ENCODE measurements at regions not wholly inside any gene's neighbourhood (a gene's known extent, or its start where the extent isn't known, plus 50 kb on each side); places are given as distances from the start of the nearest gene placed in this dataset.

DNA sequence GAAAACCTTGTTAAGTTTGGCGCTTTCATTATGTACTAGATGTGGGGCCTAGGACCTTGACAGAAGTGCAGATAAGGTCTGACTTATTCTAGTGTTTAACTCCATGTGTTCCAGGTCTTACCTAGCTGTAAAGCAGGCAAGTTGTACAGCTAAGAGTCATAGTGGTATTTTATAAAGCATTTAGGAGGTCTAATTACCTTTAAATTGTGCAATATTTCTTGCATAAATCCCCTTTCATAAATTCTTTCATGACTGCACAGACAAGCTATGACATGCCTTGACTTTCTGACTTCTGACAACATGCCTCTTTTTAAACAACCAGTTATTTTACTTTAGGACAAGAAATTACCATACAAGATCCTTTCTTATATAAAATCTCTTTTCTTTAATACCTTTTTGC lies 151.6 kb upstream of the VSTM2A start:
- TF ChIP-seq, protein P1, sequence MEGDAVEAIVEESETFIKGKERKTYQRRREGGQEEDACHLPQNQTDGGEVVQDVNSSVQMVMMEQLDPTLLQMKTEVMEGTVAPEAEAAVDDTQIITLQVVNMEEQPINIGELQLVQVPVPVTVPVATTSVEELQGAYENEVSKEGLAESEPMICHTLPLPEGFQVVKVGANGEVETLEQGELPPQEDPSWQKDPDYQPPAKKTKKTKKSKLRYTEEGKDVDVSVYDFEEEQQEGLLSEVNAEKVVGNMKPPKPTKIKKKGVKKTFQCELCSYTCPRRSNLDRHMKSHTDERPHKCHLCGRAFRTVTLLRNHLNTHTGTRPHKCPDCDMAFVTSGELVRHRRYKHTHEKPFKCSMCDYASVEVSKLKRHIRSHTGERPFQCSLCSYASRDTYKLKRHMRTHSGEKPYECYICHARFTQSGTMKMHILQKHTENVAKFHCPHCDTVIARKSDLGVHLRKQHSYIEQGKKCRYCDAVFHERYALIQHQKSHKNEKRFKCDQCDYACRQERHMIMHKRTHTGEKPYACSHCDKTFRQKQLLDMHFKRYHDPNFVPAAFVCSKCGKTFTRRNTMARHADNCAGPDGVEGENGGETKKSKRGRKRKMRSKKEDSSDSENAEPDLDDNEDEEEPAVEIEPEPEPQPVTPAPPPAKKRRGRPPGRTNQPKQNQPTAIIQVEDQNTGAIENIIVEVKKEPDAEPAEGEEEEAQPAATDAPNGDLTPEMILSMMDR (IDR thresholded peaks at IDR 0.05; ENCODE audit: unreplicated experiment): no peak
- CTCF ChIA-PET: no interaction called here
- BruUV-seq (replicated peaks): no TSS peak
- H3K36me3 Mint-ChIP-seq (ENCODE audit: insufficient read depth, unreplicated experiment): no peaks in the 10 kb centered on the region
- no peak overlapping the region for H3K4me3 Mint-ChIP-seq (ENCODE audit: low read depth, unreplicated experiment)
- no peak for DNase-seq
- H3K9me3 Mint-ChIP-seq (ENCODE audit: low read depth, unreplicated experiment): peaks cover 2% of the 10 kb centered on the region
- H3K4me1 Mint-ChIP-seq (ENCODE audit: low read depth, unreplicated experiment): no peaks in the 10 kb centered on the region
- H3K27me3 Mint-ChIP-seq (ENCODE audit: unreplicated experiment): no peaks in the 10 kb centered on the region
- H3K27ac Mint-ChIP-seq (ENCODE audit: unreplicated experiment): no peak overlapping the region
- intact Hi-C loops (cut with micrococcal nuclease; ENCODE audit: unreplicated experiment): no loop called here

DNA sequence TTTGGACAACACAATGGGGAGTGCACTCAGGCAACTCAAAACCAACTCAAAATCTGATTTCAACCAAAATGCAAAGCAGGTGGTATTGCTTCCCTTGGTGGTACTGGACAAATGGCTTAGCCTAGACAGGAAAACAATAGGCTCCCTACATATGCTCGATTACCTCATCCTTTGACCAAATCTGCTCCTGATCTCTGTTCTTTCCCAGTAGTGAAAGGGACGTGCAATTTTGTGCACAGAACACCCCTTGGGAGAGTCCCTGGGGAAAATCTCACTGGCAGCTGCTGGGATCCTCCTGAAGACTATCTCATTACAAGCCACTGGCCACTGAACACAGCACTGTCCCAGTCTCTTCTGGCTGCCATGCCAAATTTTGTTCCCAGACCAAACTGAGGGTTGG lies 149.2 kb upstream of the VSTM2A start:
- Mint-ChIP-seq H3K9me3 (ENCODE audit: low read depth, unreplicated experiment) (no peaks in the 10 kb centered on the region), H3K27me3 (ENCODE audit: unreplicated experiment) (no peaks in the 10 kb centered on the region), H3K4me3 (ENCODE audit: low read depth, unreplicated experiment) (no peak overlapping the region), H3K27ac (ENCODE audit: unreplicated experiment) (no peak overlapping the region), H3K36me3 (ENCODE audit: insufficient read depth, unreplicated experiment) (no peaks in the 10 kb centered on the region), H3K4me1 (ENCODE audit: low read depth, unreplicated experiment) (no peaks in the 10 kb centered on the region)
- intact Hi-C loops (cut with micrococcal nuclease; ENCODE audit: unreplicated experiment): no loop called here
- DNase-seq: no peak
- TF ChIP-seq, protein P1 (IDR thresholded peaks at IDR 0.05; ENCODE audit: unreplicated experiment): no peak
- CTCF ChIA-PET: no interaction called here
- BruUV-seq (replicated peaks): no TSS peak

DNA sequence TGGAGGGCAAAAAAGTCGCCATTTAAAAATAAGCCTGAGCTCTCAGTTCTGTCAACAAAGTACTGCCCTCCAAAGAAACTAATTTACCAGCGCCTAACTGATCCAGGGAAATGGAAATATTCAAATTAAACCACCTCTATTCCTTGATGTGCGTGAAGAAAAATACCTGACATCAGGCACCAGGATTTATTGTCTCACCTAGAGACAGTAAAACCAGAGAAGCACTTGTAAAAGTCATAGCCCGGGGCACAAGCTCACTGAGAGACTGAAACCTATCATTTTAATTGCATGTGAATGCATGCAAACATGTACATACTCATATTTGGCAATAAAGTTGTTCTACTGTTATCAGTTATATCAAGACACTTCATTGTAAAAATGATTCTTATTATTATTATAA lies 147.3 kb upstream of the VSTM2A start:
- CTCF ChIA-PET: no interaction called here
- Mint-ChIP-seq H3K9me3 (ENCODE audit: low read depth, unreplicated experiment) (no peaks in the 10 kb centered on the region), H3K4me3 (ENCODE audit: low read depth, unreplicated experiment) (no peak overlapping the region), H3K4me1 (ENCODE audit: low read depth, unreplicated experiment) (no peaks in the 10 kb centered on the region), H3K27ac (ENCODE audit: unreplicated experiment) (no peak overlapping the region), H3K27me3 (ENCODE audit: unreplicated experiment) (no peaks in the 10 kb centered on the region), H3K36me3 (ENCODE audit: insufficient read depth, unreplicated experiment) (no peaks in the 10 kb centered on the region)
- no peak for DNase-seq
- intact Hi-C loops (cut with micrococcal nuclease; ENCODE audit: unreplicated experiment): no loop called here
- no TSS peak for BruUV-seq (replicated peaks)
- TF ChIP-seq, protein P1 (IDR thresholded peaks at IDR 0.05; ENCODE audit: unreplicated experiment): no peak

DNA sequence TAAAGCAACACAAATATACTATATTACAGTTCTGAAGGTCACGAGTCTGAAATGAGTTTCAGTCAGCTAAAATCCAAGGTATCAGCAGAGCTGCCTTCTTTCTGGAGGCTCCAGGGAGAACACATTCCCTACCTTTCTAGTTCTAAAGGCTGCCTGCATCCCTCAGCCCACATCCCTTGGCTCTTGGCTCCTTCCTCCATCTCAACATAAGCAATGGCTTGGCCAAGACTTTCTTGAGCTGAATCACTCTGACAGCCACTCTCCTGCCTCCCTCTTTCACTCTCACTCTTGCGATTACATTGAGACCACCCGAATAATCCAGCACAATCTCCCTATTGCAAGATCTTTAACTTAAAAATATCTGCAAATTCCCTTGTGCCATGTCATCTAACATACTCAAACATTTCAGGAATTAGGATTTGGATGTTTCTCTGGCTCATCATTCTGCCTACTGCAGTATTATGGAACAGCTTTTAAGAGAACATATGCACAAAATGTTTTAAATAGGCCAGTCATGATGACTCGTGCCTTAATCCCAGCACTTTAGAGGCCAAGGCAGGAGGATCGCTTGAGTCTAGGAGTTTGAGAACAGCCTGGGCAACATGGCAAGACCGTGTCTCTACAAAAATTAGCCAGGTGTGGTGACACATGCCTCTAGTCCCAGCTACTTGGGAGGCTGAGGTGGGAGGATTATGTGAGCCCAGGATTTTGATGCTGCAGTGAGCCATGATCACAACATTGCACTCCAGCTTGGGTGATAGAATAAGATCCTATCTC lies 144.2 kb upstream of the VSTM2A start:
- no peak for DNase-seq
- TF ChIP-seq, protein P1 (IDR thresholded peaks at IDR 0.05; ENCODE audit: unreplicated experiment): no peak
- intact Hi-C loops (cut with micrococcal nuclease; ENCODE audit: unreplicated experiment): no loop called here
- H3K27ac Mint-ChIP-seq (ENCODE audit: unreplicated experiment): no peak overlapping the region
- no peaks in the 10 kb centered on the region for H3K36me3 Mint-ChIP-seq (ENCODE audit: insufficient read depth, unreplicated experiment)
- CTCF ChIA-PET: interaction anchor here (0.7 kb wide), 1 partner anchor 706 kb away, joined by 5 read pairs; no protein-coding TSS in a partner anchor
- no peak overlapping the region for H3K4me3 Mint-ChIP-seq (ENCODE audit: low read depth, unreplicated experiment)
- H3K27me3 Mint-ChIP-seq (ENCODE audit: unreplicated experiment): no peaks in the 10 kb centered on the region
- BruUV-seq (replicated peaks): no TSS peak
- H3K4me1 Mint-ChIP-seq (ENCODE audit: low read depth, unreplicated experiment): no peaks in the 10 kb centered on the region
- H3K9me3 Mint-ChIP-seq (ENCODE audit: low read depth, unreplicated experiment): no peaks in the 10 kb centered on the region
